Medulla oblongata (tissue), 1 donor: ENCODE measurements at regions not wholly inside any gene's neighbourhood (a gene's known extent, or its start where the extent isn't known, plus 50 kb on each side); places are given as distances from the start of the nearest gene placed in this dataset.

Source experiments
- DNase-seq: peaks from one replicate; pipeline ENCODE4 v3.0.0-alpha.2; 2015; ENCODE audit errors: extremely low spot score

DNA sequence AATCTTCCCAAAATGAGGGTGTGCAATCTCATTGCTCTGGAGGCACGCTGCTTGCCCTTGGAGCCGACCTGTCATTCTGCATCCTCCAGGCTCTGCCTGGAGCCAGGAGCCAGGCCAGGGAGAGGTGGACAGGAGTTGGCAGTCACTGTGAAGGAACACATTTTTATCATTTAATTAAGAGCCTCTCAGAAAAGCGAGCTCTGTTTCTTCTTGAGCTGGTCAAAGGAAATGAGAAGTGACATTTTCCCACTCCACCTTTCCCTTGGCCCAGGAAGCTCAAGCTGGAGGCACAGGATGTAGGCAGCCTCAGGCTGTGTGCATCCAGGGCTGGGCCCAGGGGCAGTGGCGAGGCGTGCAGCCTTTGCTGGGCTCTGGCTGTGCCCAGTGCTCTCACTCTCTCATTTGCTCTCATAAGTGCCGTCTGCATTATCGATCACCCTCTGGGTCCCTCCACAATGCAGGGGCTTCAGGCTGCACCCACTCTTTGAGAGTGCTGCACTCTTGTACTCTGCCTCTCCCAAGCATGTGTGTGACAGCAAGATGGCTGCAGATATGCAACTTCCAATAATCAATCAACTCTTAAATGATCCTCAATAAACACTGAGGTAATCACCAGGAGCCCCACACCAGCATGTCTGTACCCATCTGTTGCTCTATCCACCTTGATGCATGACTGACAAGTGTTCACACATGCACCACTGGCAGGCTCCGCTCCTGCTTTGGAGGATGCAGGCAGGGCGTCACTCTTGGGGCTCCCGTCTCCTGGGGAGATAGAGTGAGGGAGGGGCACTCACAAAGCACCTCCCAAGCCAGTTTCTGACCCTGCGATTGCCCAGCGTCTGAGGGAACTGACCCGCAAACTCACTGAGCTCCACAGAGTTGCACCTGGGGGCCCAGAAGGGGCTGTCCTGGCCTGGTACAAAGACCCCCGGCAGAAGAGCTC is 171.4 kb downstream of the ZNF248 start:
- no peak for DNase-seq

DNA sequence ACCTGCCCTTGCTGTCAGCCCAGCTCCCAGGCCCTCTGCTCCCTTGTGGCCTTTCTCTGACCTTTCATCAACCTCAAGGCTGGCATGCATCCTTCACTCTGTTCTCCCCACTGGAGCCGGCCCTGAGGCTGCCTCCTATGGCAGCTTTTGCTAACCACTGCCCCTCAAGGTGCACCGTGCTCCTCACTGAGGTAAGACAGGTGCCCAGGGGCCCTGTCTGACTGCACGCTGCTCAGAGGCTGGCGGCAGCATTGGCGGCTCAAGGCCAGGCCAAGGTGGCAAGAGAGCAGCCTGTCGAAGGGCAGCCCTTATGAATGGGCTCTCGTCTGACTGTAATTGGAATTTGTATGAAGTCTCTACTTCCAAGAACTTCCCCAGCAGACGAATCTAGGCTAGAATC is 172.6 kb downstream of the ZNF248 start:
- DNase-seq = no peak

DNA sequence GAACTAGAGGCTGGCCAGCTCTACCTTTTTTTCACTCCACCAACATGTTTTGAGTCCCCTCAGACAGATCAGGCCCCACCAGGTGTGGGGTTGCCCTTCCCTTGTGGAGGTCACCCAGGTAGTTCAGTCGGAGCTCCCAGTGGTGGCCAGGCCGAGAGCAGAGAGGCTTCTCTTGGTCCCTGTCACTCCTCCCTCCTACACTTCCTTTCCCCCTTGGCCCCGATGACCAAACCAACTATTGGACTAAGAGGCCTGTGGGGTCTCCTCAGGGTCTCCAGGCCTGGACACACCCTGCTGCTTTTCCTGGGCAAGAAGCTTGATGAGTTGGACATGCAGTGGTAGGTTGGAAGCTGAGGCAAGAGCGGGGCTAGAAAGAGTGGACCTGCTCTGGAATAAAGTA is 174.8 kb downstream of the ZNF248 start:
- DNase-seq = no peak

DNA sequence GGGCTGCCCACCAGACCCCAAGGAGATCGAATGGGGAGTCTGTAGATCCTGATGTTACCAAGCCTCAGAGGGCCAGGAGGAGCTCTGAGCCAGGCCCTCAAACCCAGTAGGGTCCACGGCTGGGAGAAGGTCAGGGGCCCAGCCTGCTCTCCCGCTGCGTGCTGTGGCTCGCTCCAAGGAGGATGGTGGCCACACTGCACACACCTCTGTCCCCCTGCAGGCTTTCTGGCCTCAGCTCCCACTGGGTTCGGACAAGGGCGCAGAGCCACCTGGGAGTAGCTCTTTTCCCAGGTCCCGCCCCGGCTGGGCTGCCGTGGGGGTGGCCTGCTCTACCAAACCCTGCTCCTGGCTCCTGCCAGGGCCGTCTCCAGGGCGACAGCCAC is 175.8 kb downstream of the ZNF248 start:
- no peak for DNase-seq

DNA sequence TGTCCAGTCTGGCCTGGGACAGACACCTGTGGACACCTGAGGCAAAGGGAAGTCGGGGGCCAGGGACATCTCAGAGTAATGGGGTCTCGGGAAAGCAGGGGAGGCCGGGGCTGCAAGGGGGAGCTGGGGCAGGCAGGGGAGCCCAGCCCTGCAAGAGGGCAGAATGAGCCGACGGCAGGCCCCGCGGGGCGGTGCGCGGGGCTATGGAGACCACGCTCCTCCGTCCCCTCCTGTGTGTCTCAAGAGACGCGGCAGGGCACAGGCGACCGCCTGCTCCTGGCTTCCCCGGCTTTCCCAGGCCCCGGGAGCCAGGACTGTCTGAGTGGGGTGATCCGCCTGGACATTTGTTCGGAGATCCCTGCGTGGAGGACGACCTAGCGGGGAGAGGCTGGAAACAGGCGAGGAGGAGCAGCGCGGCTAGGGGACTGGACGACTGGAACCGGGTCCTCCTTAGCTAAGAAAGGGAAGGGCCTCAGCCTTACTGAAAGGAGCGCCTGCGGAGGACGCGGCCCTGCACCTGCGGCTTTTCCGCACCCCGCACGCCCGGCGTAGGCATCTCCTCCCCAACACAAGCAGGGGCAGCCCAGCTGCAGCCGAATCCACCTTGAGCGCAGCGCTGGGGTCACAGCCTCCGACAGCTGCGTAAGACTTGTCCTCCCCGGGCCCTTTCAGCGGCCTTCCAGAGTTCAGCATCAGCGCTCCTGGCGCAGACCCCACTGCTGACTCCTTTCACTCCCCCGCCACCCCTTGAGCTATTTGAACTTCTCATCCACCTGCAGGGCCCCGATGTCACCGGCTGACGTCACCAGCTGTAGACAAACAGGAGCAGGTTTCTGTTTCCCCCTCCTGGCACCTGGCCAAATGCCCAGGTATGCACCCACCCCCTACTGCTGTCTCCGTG is 176.4 kb downstream of the ZNF248 start:
- DNase-seq = no peak

DNA sequence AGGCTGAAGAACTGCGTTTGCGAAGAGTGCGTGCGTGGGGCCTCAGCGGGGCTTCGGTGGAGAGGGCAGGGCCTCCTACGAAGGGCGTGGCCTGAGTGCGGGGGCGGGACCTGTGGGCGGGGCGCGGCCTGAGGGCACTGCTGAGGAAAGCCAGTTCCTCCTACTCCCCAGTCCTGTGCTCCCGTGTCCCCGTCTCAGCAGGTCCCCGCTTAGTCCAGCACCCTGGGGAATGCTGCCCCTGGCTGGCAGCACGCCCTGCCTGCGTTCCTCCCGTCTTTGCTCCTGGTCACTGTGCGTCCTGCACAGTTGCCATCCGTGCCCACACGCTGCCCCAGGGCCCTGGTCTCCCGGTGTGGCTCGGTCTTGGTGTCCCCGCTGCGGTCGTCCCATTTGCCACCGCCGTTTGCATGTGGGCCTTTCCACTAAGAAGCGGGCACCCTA is 177.1 kb downstream of the ZNF248 start:
- DNase-seq = no peak

DNA sequence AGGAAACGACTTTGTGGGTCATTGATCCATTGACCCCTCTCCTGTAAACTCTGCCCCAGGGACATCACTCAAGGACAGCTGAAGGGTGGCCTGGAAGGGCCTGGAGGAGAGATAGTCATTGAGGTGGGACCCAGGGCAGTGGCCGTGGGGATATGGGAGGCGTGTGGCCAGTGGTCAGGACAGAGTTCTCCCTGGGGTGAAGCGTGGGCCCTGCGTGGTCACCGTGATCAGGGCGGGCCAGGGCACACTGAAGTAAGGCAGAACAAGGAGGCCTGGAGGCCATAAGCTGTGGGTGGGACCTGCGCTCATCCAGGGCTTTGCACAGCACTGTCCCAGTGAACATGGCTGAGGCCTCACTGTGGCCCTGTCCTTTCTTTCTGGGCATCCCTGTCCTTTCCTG is 177.9 kb downstream of the ZNF248 start:
- no peak for DNase-seq

DNA sequence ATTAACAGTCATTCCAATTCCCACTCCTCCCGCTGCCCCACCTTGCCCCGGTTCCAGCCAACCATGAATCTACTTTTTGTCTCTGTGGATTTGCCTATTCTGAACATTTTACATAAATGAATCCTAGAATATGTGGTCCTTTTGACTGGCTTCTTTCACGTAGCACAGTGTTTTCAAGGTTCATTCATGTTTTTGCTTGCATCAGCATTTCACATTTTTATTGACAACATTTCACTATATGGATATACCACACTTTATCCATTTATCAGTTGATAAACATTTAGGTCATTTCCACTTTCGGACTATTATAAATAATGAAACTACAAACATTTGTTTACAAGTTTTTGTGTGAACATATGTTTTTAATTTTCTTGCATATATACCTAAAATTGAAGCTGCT is 182.0 kb downstream of the ZNF248 start:
- no peak for DNase-seq

DNA sequence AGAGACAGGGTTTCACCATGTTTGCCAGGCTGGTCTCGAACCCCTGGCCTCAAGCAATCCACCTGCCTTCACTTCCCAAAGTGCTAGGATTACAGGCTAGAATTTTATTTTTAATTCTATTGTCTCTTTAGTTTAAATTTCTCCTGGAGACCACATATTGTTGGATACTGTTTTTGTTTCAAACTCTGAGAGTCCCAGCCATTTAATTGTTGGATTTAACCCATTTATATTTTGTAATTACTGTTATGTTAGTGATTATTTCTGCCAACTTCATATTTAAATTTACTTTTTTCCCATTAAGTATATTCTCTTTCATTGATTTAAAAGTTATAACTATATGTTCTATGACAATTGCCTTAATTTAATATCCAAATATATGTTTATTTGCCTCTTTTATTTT is 185.6 kb downstream of the ZNF248 start:
- no peak for DNase-seq

DNA sequence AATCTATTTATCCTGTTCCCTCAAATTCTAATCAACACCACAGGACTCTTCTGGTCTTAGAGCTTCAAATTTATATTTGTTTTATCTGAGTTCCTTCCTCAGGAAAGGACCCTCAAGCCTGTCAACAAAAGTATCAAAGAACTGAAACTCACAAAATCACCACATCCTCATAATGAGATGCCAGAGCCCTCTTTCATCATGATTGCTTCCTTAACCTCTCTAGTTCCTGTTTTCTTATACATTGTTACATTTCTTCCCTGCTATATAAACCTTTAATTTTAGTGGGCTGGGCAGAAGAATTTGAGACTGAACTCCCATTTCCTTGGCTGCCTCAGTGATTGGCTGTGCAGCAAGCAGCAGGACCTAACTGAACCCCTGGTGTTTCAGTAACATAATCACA is 189.7 kb downstream of the ZNF248 start:
- DNase-seq = no peak

DNA sequence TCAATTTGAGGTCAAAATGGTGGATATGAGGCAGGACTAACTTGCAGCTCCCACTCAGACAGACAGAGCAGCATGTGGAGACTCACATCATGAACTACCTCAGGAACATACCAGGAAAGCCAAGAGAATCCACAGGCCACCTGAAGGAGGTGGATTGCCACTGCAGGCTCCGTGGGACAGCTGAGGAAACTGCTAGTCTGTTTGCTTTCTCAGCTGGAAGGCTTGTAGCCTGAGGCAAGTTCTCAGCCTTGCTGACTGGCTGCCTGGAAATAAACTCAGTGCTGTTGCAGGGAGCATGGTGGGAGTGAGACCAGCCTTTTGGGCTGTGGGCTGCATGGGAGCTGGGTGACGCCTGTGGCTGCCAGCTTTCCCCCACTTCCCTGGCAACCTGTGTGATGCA is 202.9 kb downstream of the ZNF248 start:
- DNase-seq = no peak

DNA sequence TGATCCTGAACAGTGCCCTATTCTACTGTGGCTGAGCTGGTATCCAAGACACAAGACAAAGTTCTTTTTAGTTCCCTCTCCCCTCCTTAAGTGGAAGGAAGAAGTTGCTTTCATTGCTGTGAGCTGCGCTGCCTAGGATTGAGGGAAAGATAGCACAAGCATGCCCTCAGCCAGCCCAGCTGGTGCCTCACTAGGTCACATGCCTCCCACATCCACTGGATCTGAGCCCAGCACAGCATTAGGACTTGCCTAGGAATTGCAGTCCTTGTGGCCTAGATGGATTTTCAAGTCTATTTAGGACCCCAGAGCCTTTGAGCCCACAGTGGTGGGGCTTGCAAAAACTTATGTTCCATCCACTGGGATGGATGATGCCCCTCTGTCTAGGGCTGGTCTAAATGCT is 214.2 kb downstream of the ZNF248 start:
- DNase-seq = peak; percentile 10

DNA sequence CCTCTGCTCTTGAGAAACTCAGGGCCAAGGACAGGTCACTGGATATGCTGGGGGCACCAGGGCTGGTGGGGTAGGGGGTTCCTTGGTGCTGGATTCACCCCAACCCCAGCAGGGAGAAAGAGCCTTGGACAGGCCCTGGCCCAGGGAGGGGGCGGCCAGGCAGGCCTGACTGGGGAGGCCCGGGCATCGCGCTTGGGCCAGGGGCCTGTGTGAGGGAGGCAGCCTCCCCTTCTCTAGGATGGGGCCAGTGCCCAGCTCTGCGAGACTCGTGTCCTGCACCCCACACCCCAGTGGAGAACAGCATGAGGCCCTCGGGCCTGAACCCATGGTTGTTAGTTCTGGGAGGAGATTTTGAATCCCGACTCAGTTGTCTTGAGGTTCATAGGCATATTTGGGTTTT is 217.1 kb downstream of the ZNF248 start:
- DNase-seq = no peak

DNA sequence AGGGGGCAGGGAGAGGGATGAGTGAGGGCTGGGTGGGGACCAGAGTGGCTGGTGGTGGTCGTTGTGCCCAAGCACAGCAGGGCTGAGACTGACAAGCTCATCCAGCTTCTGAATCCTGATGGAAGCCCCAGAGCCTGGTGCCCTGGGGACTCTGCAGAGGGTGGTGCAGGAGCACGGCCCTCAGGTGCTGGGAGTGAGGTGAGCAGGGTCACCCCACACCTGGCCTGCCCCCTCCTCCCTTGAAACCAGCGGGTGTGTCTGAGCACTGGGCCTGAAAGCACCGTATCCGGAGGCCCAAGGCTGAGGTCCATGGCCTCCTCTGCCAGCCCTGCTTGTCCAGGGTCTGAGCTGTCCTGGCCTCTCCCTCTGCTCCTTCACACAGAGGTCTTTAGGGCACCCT is 218.2 kb downstream of the ZNF248 start:
- no peak for DNase-seq

DNA sequence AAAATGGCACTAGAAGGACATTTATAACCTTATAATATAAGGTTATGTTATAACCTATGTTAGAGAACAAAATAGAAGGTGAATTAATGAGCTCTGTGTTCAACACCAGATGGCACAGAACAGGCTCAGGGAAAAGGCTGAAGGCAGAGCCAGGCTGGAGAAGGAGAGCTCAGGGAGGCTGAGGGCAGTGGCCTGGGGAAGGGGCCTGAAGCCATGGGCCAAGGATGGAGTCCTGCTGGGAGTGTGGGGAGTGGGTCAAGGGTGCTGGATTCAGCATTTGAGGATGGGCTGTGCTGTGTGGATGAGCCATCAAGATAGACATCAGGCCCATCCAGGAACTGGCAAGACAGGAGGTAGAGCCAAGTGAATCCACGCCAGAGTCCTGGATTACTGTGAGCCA is 218.8 kb downstream of the ZNF248 start:
- DNase-seq = no peak

DNA sequence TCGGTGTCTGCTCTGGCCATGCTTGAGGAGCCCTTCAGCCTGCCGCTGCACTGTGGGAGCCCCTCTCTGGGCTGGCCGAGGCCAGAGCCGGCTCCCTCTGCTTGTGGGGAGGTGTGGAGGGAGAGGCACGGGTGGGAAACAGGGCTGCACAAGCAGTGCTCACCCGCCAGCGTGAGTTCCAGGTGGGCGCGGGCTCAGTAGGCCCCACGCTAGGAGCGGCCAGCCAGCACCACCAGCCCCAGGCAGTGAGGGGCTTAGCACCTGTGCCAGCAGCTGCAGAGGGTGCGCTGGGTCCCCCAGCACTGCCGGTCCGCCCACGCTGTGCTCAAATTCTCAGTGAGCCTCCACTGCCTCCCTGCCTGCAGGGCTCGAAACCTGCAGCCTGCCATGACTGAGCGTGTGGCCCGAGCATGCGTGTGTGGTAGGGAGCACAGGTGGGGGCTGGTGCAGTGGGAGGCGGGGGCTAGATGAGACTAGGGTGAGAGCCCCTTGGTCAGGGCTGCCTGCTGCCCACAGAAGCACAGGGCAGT is 223.0 kb downstream of the ZNF248 start:
- no peak for DNase-seq

DNA sequence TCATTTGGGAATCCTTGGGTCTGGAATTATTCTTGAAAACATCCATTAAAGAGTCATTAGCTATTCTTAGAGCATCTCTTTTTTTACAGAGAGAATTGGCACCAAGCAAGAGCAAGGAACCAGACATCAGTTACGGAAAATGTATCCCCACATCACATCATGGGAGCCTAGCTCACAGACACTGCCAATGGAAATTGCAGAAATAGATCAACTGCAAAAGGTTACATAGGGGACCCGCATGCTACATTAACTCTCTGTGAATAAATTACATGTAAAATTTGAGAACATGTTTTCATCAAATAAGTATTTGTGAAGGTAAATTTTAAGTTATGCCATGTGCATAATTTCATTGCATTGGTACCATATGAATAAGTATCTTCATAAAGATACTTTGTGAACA is 224.8 kb downstream of the ZNF248 start:
- no peak for DNase-seq

DNA sequence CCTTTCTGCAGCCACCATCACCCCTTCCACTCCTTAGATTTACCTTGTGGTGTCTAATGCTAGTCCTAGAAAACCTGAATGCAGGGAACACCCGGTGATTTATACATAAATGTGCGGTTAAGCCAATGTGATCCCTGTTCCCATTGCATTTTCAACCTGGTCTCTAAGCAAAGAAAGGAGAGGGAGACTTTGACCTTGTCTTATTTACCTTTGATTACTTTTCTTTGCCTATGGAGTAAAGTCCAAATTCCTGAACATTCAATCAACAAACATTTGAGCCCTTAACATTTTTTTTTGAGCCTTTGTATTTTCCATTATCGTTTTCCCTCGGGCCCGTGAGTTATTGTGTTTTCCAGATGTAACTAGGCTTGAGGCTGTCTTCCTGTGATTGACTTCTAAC is 233.9 kb downstream of the ZNF248 start:
- no peak for DNase-seq

DNA sequence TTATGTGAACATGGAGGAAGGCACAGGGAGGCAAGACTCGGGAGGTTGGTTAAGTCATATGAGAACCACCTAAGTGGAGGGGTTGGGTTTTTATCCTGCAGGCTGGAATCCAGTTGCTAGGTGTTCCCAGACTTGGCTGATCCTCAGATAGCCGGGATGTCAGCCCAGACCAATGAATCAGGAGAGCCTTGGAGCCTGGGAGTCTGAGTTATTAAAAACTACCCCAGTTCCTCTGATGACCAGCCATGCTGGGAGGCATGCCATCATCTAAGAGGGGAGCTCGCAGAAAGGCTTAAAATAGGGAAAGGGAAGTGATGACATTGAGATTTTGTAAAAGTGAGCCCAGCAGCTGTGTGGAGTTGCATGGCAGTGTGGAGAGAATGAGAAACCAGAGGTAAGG is 238.1 kb downstream of the ZNF248 start:
- DNase-seq = no peak

DNA sequence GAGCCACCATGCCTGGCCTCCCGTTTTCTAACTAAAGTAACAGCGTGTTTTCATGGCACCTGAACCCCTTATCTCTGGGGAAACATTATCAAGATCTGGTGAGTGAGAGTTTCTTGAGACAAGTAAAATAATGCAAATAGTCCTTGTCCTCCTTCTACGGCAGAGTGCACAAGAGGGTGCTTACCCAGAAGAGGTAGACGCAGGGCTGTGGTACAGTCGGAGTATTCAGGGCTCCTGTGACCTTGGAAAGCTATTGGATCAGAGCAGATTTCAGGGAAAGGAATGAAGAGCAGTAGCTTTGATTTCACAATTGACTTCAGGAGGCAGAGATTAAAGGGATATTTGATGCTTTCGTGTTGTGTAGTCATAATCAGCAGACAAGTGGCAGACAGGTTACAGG is 269.1 kb downstream of the ZNF248 start:
- DNase-seq = no peak

DNA sequence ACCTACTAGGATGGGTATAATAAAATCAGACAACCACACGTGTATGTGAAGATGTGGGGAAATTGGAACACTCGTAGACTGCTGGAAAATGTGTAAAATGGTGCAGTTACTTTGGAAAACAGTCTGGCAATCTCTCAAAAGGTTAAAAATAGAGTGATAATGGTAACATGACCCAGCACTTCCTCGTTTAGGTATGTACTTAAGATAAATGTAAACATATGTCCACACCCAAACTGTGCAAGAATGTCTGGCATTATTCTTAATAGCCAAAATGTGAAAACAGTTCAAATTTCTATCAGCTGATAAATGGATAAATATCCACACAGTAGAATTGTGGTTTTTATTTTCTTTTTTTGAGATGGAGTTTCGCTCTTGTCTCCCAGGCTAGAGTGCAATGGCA is 272.8 kb downstream of the ZNF248 start:
- DNase-seq = no peak

DNA sequence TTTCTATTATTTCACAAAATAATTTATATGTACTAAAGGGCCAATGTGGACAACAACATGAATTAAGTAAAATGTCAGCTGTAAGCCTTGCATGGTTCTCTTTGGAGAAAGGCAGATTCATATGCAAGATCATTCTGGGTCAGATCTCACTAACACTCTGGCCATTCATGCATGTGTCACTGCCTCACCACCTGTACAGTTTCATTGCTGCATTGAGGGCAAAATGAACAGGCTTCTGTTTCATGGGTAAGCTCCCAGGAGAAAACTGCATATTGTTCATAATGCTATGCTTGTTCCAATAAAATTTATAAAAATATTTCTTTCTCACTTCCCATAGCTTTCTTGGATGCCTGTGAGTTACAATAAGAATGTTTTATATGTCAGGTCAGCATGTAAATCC is 275.2 kb downstream of the ZNF248 start:
- no peak for DNase-seq

DNA sequence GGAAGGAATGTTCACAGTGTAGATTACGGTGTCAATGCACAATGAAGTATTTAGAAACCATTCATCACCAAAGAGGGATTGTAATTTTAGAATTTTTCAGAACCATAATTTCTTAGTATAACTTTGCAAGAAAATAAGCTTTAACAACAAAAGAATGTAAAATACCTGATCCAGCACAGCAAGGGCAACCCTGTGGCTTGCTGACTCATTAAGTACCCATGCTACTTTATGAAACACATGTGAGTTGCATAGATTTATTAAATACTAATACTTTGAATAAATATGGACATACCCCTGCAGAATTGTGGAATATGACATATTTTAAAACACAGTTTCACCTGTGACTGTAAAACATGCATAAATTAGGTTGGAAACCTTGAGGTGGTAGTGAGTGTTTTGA is 281.3 kb downstream of the ZNF248 start:
- DNase-seq = no peak
